ENCODE measurements at regions not wholly inside any gene's neighbourhood (a gene's known extent, or its start where the extent isn't known, plus 50 kb on each side); places are given as distances from the start of the nearest gene placed in this dataset.

- no peak overlapping the region for H3K27ac ChIP-seq (ENCODE audit: insufficient read length, low read depth, low read length)
- H3K79me1 ChIP-seq (ENCODE audit: insufficient read depth, low read depth, low read length, poor library complexity, severe bottlenecking): no peaks in the 10 kb centered on the region
- H3K9me3 Mint-ChIP-seq: peaks cover 23 to 27% of the 10 kb centered on the region in 2 experiments
- H3K27me3 Mint-ChIP-seq (ENCODE audit: low read depth): 0 out of 2 replicates have a peak, but pooled peaks cover 1% of the 10 kb centered on the region
- H3K4me3 Mint-ChIP-seq: peak overlapping the region in 1 of 2 experiments; percentile 14; a peak in 1 of 5 replicates
- peaks cover 14% of the 10 kb centered on the region for H3K9me3 ChIP-seq (ENCODE audit: control insufficient read depth, low read depth, low read length)
- no peaks in the 10 kb centered on the region for H4K20me1 ChIP-seq (ENCODE audit: control insufficient read depth, insufficient read depth, insufficient read length)
- no peak overlapping the region for H2BK15ac ChIP-seq (ENCODE audit: low read depth, low read length)
- H2BK20ac ChIP-seq (ENCODE audit: low read depth, low read length, poor library complexity, severe bottlenecking): no peak overlapping the region
- H3K4me1 ChIP-seq (ENCODE audit: insufficient read depth, low read length): peaks cover 2% of the 10 kb centered on the region; the same call in 1 of the 2 replicates
- no peak overlapping the region for H4K8ac ChIP-seq (replicated peaks; ENCODE audit: insufficient read length, low read depth, low read length)
- no peak overlapping the region for H3K14ac ChIP-seq (ENCODE audit: insufficient read depth, low read length)
- no peak overlapping the region for H2AFZ ChIP-seq (ENCODE audit: low read length)
- no peaks in the 10 kb centered on the region for H3K27me3 ChIP-seq (ENCODE audit: insufficient read depth, low read length)
- no peak overlapping the region for H2BK120ac ChIP-seq (ENCODE audit: low read depth, low read length, poor library complexity, severe bottlenecking)
- no peak overlapping the region for H3T11ph ChIP-seq (ENCODE audit: low read length)
- H2BK12ac ChIP-seq (ENCODE audit: insufficient read length, low read depth, low read length): no peak overlapping the region
- H3K4me2 ChIP-seq (ENCODE audit: insufficient read depth, insufficient read length, low read length): peak overlapping the region; percentile 6
- no peak for DNase-seq
- H2BK5ac ChIP-seq (ENCODE audit: insufficient read length, low read length): no peak overlapping the region
- no peaks in the 10 kb centered on the region for H3K23me2 ChIP-seq (ENCODE audit: insufficient read length, low read depth, low read length, poor library complexity, severe bottlenecking)
- no peak overlapping the region for H3K23ac ChIP-seq (ENCODE audit: insufficient read length, low read depth, low read length)
- H2AK5ac ChIP-seq (ENCODE audit: insufficient read length, low read length): no peak overlapping the region
- H3K4me1 Mint-ChIP-seq: peaks cover 13 to 20% of the 10 kb centered on the region in 2 experiments
- TF ChIP-seq CTCF (conservative IDR thresholded peaks at IDR 0.05): no peak
- H3K18ac ChIP-seq (ENCODE audit: insufficient read length, low read depth, low read length): no peak overlapping the region
- H4K5ac ChIP-seq (ENCODE audit: insufficient read length, low read depth, low read length): no peak overlapping the region
- H3K79me2 ChIP-seq (ENCODE audit: insufficient read depth, low read length): no peaks in the 10 kb centered on the region
- H3K27ac Mint-ChIP-seq: no peak overlapping the region
- no peak overlapping the region for H3K9ac ChIP-seq (ENCODE audit: extremely low read depth, insufficient read length, low read length)
- peaks cover 12 to 23% (median 19%) of the 10 kb centered on the region in 3 experiments for H3K36me3 Mint-ChIP-seq (ENCODE audit: insufficient read depth in 1 of 3, low read depth in 3 of 3)
- H3K56ac ChIP-seq (ENCODE audit: insufficient read length, low read depth, low read length): no peak overlapping the region
- WGBS (ENCODE audit: extremely low coverage, insufficient read length, low lambda C conversion rate): no CpG with 5 or more reads among the region's 2 CpGs
- H4K91ac ChIP-seq (ENCODE audit: insufficient read length, low read depth, low read length): no peak overlapping the region
- H3K4ac ChIP-seq (ENCODE audit: low read depth, low read length): no peak overlapping the region
These were observed 391.0 kb downstream of the SOX11 start for GRCh38 chr2:6083136-6083535.

All from H9 (cell line).